ENCODE measurements at regions not wholly inside any gene's neighbourhood (a gene's known extent, or its start where the extent isn't known, plus 50 kb on each side); places are given as distances from the start of the nearest gene placed in this dataset.

GRCh38 chr14:53786045-53786444 lies 170.6 kb downstream of the BMP4 start:
- Histone ChIP-seq H3K36me3 (no peaks in the 10 kb centered on the region), H3K4me3 (no peak overlapping the region), H3K27me3 (no peaks in the 10 kb centered on the region), H3K9me3 (peaks cover 0 to 8% of the 10 kb centered on the region in 2 donors), H3K27ac (no peak overlapping the region), H3K4me1 (no peaks in the 10 kb centered on the region)
- ATAC-seq: no peak
- no peak for DNase-seq
- TF ChIP-seq CTCF (IDR thresholded peaks at IDR 0.05): no peak
- intact Hi-C loops (cut with DNase I): no loop called here

GRCh38 chr14:53784688-53785087 lies 171.9 kb downstream of the BMP4 start:
- no peaks in the 10 kb centered on the region for H3K4me1 ChIP-seq
- ATAC-seq (no peak), DNase-seq (no peak)
- no peaks in the 10 kb centered on the region for H3K36me3 ChIP-seq
- no peak overlapping the region for H3K27ac ChIP-seq
- TF ChIP-seq CTCF (IDR thresholded peaks at IDR 0.05): no peak
- H3K9me3 ChIP-seq: peaks cover 0 to 8% of the 10 kb centered on the region in 2 donors
- intact Hi-C loops (cut with DNase I): no loop called here
- H3K27me3 ChIP-seq: no peaks in the 10 kb centered on the region
- H3K4me3 ChIP-seq: no peak overlapping the region

GRCh38 chr14:53783256-53783655 lies 173.4 kb downstream of the BMP4 start:
- Histone ChIP-seq H3K4me3 (no peak overlapping the region), H3K27me3 (no peaks in the 10 kb centered on the region), H3K9me3 (peaks cover 0 to 8% of the 10 kb centered on the region in 2 donors), H3K36me3 (no peaks in the 10 kb centered on the region), H3K27ac (no peak overlapping the region), H3K4me1 (no peaks in the 10 kb centered on the region)
- TF ChIP-seq CTCF (IDR thresholded peaks at IDR 0.05): no peak
- ATAC-seq (no peak), DNase-seq (no peak)
- intact Hi-C loops (cut with DNase I): no loop called here

GRCh38 chr14:53780051-53780555 lies 176.5 kb downstream of the BMP4 start:
- Histone ChIP-seq H3K27me3 (no peaks in the 10 kb centered on the region), H3K4me1 (no peaks in the 10 kb centered on the region), H3K27ac (no peak overlapping the region), H3K4me3 (no peak overlapping the region), H3K9me3 (peaks cover 0 to 6% of the 10 kb centered on the region in 2 donors), H3K36me3 (no peaks in the 10 kb centered on the region)
- DNase-seq (no peak), ATAC-seq (no peak)
- intact Hi-C loops (cut with DNase I): no loop called here
- no peak for TF ChIP-seq CTCF (IDR thresholded peaks at IDR 0.05)

- no peaks in the 10 kb centered on the region for H3K9me3 ChIP-seq
- intact Hi-C loops (cut with DNase I): no loop called here
- TF ChIP-seq CTCF (IDR thresholded peaks at IDR 0.05): no peak
- DNase-seq: no peak
- ATAC-seq: no peak
- no peaks in the 10 kb centered on the region for H3K27me3 ChIP-seq
- H3K27ac ChIP-seq: no peak overlapping the region
- H3K4me3 ChIP-seq: no peak overlapping the region
- H3K36me3 ChIP-seq: no peaks in the 10 kb centered on the region
- H3K4me1 ChIP-seq: no peaks in the 10 kb centered on the region
Observed at GRCh38 chr14:53779301-53779700, 177.3 kb downstream of the BMP4 start.

Measured in left lung (tissue), 4 donors.